ENCODE measurements at regions not wholly inside any gene's neighbourhood (a gene's known extent, or its start where the extent isn't known, plus 50 kb on each side); places are given as distances from the start of the nearest gene placed in this dataset.

GRCh38 chr19:28632371-28633080 is 580.4 kb downstream of the UQCRFS1 start:
- H3K79me2 ChIP-seq (ENCODE audit: control insufficient read depth, insufficient read depth, low read length): no peaks in the 10 kb centered on the region
- no peak for DNase-seq (ENCODE audit: low read depth, low spot score)
- no peaks in the 10 kb centered on the region for H3K9me3 ChIP-seq (replicated peaks; ENCODE audit: control insufficient read depth, insufficient read depth, low read length)
- H3K4me2 ChIP-seq (ENCODE audit: insufficient read depth, low read length): no peak overlapping the region
- intact Hi-C loops (cut with micrococcal nuclease): no loop called here
- no peaks in the 10 kb centered on the region for H3K36me3 ChIP-seq (ENCODE audit: control insufficient read depth in 2 of 2, extremely low read depth in 1 of 2, insufficient read depth in 2 of 2, low read length in 2 of 2)
- FAIRE-seq: no peak
- H3K9me1 ChIP-seq (replicated peaks; ENCODE audit: control insufficient read depth, extremely low read depth, insufficient read depth, low read length): no peaks in the 10 kb centered on the region
- no peak overlapping the region for H3K9ac ChIP-seq (replicated peaks; ENCODE audit: extremely low read depth, insufficient read depth, low read length)
- ChIA-PET CTCF (no interaction called here), POLR2A (no interaction called here)
- H3K27me3 ChIP-seq (ENCODE audit: control insufficient read depth in 2 of 2, insufficient read depth in 2 of 2, low read length in 2 of 2): no peaks in the 10 kb centered on the region
- no peak overlapping the region for H3K4me3 ChIP-seq (replicated peaks in 1 of 3; ENCODE audit: insufficient read depth in 1 of 3, low read depth in 1 of 3, low read length in 3 of 3)
- TF ChIP-seq EZH2 (IDR thresholded peaks at IDR 0.05; ENCODE audit: borderline replicate concordance, low read depth, low read length, severe bottlenecking) (no peak), POLR2A (IDR thresholded peaks at IDR 0.05; ENCODE audit: low read depth, low read length) (no peak), JUN (IDR thresholded peaks at IDR 0.05; ENCODE audit: borderline replicate concordance, insufficient read depth, insufficient read length, low read depth) (no peak), MAX (IDR thresholded peaks at IDR 0.05; ENCODE audit: insufficient read depth, insufficient read length) (no peak), MYC (IDR thresholded peaks at IDR 0.05; ENCODE audit: low read depth, low read length) (no peak), POLR2AphosphoS5 (IDR thresholded peaks at IDR 0.05; ENCODE audit: insufficient read depth, low read depth, low read length) (no peak), GATA2 (IDR thresholded peaks at IDR 0.05; ENCODE audit: insufficient read depth, insufficient read length, low read depth, low read length) (no peak), CTCF (IDR thresholded peaks at IDR 0.05; ENCODE audit: extremely low read depth in 1 of 2, insufficient read depth in 1 of 2, low read depth in 1 of 2, low read length in 2 of 2) (no peak), FOS (IDR thresholded peaks at IDR 0.05; ENCODE audit: borderline replicate concordance, insufficient read depth, low read length) (no peak)
- no peak overlapping the region for H2AFZ ChIP-seq (ENCODE audit: low read depth, low read length)
- no TSS peak for BruUV-seq (replicated peaks)
- no peak overlapping the region for H3K27ac ChIP-seq (ENCODE audit: insufficient read depth, low read depth, low read length)
- H3K4me1 ChIP-seq (ENCODE audit: control insufficient read depth, extremely low read depth, insufficient read depth, low read length): no peaks in the 10 kb centered on the region
- dilution Hi-C loops (cut with MboI; ENCODE audit: extremely low pct_ligation_motif_present, low sequenced_read_pairs): no loop called here
- H4K20me1 ChIP-seq (replicated peaks; ENCODE audit: control insufficient read depth, extremely low read depth, insufficient read depth, low read length): no peaks in the 10 kb centered on the region

Measured in endothelial cell of umbilical vein (primary cell).